GM10266 (cell line): ENCODE measurements at regions not wholly inside any gene's neighbourhood (a gene's known extent, or its start where the extent isn't known, plus 50 kb on each side); places are given as distances from the start of the nearest gene placed in this dataset.

Source experiments
- DNase-seq: peaks from one replicate; pipeline ENCODE4 v3.0.0; 2012; ENCODE audit errors: extremely low spot score
- TF ChIP-seq, protein P1 (sequence below): IDR thresholded peaks from 2 replicates; pipeline ENCODE4 v1.5.1; 2012; ENCODE audit warnings: mild to moderate bottlenecking, low read depth; ENCODE audit not compliant: control insufficient read depth, insufficient read depth; ENCODE audit errors: missing control alignments

DNA sequence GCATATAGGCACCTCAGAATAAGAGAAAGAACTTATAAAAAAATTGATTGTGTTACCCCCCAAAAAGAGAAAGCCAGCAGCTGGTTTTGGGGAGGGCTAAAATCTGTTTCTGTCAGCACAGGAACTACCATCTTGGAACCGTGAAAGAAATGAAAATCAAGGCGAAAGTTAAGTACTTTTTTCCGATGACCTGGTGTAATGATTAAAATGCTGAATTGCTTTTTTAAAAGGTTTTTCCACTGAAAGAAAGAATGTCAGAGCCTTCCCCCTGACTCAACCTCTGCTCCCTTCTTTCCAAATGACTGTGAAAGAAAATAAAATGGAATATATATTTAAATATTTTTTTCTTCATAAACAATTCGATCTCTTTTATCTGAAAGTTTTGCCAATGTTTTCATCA lies 570.5 kb upstream of the CFAP20DC start:
- TF ChIP-seq, protein P1, sequence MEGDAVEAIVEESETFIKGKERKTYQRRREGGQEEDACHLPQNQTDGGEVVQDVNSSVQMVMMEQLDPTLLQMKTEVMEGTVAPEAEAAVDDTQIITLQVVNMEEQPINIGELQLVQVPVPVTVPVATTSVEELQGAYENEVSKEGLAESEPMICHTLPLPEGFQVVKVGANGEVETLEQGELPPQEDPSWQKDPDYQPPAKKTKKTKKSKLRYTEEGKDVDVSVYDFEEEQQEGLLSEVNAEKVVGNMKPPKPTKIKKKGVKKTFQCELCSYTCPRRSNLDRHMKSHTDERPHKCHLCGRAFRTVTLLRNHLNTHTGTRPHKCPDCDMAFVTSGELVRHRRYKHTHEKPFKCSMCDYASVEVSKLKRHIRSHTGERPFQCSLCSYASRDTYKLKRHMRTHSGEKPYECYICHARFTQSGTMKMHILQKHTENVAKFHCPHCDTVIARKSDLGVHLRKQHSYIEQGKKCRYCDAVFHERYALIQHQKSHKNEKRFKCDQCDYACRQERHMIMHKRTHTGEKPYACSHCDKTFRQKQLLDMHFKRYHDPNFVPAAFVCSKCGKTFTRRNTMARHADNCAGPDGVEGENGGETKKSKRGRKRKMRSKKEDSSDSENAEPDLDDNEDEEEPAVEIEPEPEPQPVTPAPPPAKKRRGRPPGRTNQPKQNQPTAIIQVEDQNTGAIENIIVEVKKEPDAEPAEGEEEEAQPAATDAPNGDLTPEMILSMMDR, result no peak

DNA sequence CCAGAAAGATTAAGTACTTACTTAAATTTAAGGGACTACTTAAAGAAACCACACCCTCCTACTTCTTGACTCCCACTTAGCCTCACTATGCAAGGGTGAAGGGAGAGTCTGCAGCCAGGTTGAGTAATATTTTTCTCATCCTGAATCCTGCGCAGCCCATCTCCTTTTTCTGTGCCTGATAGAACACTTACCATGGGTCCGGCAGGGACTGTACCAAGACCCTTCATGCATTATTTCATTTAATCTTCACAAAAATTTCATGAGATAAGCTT lies 562.6 kb upstream of the CFAP20DC start:
- DNase-seq, result no peak
- TF ChIP-seq, protein P1, result no peak

More for the DNA sequence above, 570.5 kb upstream of the CFAP20DC start:
- DNase-seq, result no peak

GRCh38 chr3:59611649-59612443 lies 562.0 kb upstream of the CFAP20DC start:
- TF ChIP-seq, protein P1, result no peak
- DNase-seq, result no peak

DNA sequence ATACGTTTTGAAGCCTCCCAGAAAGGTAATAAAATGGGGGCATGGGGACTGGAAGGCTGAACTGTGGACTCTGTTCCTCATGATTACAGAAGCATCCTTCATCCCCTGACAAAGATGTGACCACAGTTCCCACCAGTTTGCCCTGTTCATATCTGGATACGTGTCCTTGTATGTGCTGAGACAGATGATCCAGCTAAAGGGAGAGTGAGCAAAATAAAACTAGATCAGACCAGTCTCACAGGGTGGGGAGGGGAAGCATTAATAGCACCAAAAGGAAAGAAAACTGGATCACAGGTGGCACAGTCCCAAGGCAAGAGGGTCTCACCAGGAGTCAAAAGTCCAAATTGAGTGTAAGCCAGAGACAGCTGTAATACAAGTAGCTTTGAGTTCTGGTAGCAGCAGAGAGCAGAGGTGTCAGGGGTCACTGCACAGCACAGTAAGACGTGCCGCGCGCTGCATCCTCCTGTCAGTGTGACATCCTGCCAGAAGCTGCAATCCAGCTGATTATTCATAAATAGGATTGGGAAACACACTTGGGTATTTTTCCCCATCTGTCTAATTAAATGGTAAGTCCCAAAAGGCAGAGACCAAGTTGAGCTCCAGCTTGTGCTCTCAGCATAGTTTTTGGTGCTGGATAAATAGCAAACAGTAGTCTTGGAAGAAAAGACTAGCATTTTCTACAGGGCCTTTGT lies 560.0 kb upstream of the CFAP20DC start:
- TF ChIP-seq, protein P1, result no peak
- DNase-seq, result no peak

DNA sequence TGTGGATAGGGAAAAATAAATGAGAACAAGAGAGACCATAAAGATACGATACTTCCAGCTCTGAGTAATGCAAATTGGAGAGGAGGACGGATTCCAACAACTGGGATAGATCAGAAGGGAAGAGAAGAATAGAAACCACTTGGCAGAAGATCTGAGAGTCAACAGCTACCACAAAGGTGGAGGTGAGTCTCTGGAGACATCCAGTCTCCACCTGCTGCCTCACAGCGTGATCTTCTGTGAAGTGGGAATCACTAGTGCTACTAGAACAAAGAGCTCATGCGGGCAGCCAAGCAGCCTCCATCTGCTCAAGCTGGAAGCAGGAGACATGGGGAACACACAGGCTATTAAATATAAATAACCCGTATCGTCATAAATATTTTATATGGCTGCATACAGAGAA lies 558.5 kb upstream of the CFAP20DC start:
- TF ChIP-seq, protein P1, result no peak
- no peak for DNase-seq

- TF ChIP-seq, protein P1, result no peak
- no peak for DNase-seq
Observed at GRCh38 chr3:59607656-59608055, 557.8 kb upstream of the CFAP20DC start.

GRCh38 chr3:59606638-59607266 lies 556.9 kb upstream of the CFAP20DC start:
- TF ChIP-seq, protein P1, result no peak
- DNase-seq, result no peak
